Left lobe of liver (tissue), 2 donors: ENCODE measurements at regions not wholly inside any gene's neighbourhood (a gene's known extent, or its start where the extent isn't known, plus 50 kb on each side); places are given as distances from the start of the nearest gene placed in this dataset.
"Not testable (repeated sequence)": the region's sequence is repeated elsewhere in the genome, so short reads cannot be mapped to it uniquely, and the experiment has no call there.

ENCODE experiments used
- ATAC-seq: fragments of 200-7000 bp; cut with Tn5 transposase; one replicate; pipeline ENCODE4 v1.9.1; 2020; ENCODE audit warnings: mild to moderate bottlenecking, moderate library complexity
- DNase-seq: peaks from one replicate; pipeline ENCODE4 v3.0.0-alpha.2; 2020; ENCODE audit warnings: low spot score
- donor health status: DM: no; HTN: no; CAD: no; lungs with moderate emphysema.
- donor health status: DM: no; HTN: yes; CAD: no.

DNA sequence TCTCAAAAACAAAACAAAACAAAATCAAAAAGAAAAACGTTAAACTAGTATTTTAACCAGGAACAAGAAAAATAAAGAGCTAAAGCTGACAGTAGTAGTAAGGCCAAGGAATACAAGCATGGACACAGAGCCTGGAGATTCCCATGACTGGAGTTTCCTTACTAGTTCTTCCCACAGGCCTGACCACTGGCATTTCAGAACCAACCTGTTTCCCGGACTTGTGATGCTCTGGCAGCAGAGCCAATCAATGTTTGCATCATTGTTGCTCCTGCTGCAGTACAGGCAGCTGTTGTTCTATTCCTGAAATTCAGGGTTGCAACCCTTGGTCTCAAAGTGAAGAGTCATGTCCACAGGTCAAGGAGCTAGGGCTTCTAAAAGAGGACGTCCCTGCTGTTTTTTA is 111.3 kb upstream of the WARS2 start:
- ATAC-seq (no peak), DNase-seq (no peak)

DNA sequence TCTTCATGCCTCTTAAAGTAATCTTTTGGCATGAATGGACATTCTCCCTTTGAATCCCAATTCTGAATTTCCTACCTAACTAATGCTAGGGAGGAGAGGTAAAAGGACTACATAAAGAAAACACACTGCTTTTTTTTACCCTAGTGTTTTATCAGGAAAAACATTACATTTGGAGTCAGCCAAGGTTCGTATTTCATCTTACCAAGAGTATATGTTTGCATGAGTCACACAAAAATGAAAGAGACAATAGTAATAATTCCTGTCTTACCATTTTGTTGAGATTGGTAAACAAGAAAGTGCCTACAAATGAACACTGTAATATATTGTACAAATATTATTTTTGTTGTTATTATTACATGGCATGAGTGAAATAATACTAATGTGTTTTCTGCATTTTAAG is 112.9 kb upstream of the WARS2 start:
- ATAC-seq, result no peak
- no peak for DNase-seq

- ATAC-seq (peak; percentile 83), DNase-seq (no peak)
Measured at GRCh38 chr1:119254067-119254720, 113.7 kb upstream of the WARS2 start.

GRCh38 chr1:119256089-119256488 is 112.5 kb upstream of the HAO2 start:
- not testable (repeated sequence) for DNase-seq, ATAC-seq

DNA sequence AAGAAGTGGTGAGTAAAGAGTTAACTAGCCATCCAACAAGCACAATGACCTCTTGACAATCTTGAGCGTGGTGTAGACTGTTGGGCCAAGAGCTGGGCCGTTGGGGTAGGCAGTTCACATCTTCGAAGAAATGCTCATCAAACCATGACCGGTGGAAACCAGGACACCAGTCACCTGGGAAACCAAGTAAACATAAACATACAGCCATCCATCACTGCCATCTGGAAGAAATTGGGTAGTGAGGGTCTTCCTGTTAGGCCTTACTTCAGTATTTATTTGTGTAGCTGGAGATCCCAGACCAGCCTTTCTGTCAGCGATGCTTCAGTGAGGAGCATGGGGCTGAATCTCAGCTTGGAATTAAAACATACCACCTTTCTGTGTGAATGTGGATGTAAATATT is 108.1 kb upstream of the HAO2 start:
- DNase-seq (no peak), ATAC-seq (no peak)

- ATAC-seq, result peak; percentile 57
Measured at GRCh38 chr1:119266386-119266785, 102.2 kb upstream of the HAO2 start.

GRCh38 chr1:119266858-119267257 is 101.7 kb upstream of the HAO2 start:
- DNase-seq, result no peak
- ATAC-seq, result no peak

More at GRCh38 chr1:119266386-119266785, 102.2 kb upstream of the HAO2 start:
- no peak for DNase-seq

DNA sequence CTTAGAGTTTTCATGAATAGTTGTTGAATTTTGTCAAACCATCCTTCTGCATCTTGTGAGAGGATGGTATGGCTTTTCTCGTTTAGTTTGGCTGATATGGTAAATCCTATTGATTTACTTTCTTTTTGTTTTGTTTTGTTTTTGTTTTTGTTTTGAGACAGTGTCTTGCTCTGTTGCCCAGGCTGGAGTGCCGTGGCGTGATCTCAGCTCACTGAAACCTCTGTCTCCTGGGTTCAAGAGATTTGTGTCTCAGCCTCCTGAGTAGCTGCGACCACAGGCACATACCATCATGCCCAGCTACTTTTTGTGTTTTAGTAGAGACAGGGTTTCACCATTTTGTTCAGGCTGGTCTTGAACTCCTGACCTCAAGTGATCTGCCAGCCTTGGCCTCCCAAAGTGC is 101.3 kb upstream of the HAO2 start:
- ATAC-seq, DNase-seq: not testable (repeated sequence)

DNA sequence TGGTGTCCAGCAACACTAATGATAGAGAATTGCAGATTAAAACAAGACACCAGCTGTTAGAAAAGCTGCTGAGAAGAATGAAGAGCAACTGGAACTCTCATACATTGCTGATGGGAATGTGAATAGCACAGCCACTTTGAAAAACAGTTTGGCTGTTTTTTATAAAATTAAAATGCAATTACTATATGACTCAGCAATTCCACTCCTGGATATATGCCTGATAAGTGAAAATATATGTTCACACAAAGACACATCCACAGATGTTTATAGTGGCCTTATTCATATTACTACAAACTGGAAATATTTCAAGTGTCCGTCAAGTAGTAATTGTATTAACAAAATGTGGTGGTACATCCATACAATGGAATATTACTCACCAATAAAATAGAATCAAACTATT is 99.7 kb upstream of the HAO2 start:
- DNase-seq (no peak), ATAC-seq (no peak)

DNA sequence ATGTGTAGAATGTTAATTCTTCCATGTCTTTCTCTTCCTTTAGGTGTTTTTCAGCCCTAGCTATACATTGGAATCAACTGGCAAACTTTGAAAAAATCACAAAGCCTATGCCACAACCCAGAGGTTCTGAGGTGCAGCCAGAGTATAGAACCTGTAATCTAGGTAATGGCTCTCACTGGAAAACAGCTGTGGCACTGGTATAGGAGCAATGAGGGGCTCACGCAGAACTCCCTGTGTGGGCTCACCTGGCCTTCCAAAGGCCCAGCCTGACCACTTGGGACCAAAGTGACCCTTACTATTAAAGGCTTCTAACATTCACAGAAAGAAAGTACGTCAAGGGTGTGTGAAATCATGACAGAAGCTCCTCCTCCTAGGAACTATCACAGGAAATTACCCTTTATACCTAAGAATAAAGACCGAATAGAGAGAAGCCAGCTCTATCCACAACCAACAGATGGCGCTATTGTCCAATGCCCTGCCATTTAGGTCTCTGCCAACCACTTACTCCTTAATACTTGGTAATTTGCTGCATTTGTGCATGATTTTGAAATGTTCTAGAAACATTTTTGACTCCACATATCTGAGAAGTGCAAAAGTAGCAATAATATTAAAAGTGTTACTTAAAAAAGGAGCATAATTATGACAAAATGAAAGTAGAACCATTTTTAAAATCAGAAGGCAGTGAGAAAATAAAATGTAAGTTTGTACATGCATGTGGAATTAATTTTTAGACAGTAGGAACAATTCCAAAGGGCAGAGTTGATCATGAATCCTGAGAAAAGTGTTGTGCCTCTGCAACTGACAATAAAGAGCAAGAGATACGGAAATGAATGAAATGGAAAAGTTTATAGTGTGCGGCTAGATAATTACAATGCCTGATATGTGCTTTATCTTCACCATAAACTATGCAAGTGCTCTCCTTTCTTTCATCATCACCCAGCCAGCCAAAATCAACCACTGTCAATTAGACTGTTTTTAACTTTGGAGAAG is 93.1 kb upstream of the HAO2 start:
- ATAC-seq, result peak; percentile 91
- DNase-seq, result peak; percentile 52

- ATAC-seq (peak; percentile 43), DNase-seq (no peak)
Measured at GRCh38 chr1:119276558-119276957, 92.0 kb upstream of the HAO2 start.

- ATAC-seq (peak; percentile 27), DNase-seq (no peak)
Measured at GRCh38 chr1:119279456-119280381, 88.9 kb upstream of the HAO2 start.

- no peak for DNase-seq
- no peak for ATAC-seq
Measured at GRCh38 chr1:119285482-119285881, 83.1 kb upstream of the HAO2 start.

DNA sequence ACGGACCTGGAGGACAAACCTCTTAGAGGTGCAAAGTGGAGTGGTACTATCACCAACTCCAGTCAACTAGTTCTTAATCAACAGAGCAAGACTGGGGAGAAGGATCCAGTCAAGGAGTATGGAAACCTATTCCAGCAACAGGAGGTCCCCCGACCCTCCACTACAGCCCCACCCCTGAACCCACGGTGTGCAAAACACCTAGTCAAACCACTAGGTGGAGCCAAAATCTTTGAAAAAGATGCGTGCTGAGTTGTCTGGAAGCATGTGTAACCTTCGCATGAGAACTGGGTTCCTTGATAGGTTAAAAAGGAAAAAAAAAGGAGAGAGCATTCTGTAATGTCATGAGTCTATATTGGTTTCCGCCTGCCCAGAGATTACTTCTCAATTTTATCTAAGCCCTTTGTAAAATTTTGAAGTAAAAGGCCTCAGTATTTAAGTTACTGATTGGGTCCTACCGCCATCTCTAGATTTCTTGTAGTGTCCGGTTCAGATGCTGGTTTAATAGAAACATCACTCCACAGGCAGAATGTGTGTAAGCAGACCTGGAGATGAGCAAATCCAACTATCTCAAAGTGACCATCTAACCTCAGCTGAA is 81.9 kb upstream of the HAO2 start:
- DNase-seq (no peak), ATAC-seq (peak; percentile 86)

- no peak for DNase-seq
- no peak for ATAC-seq
Measured at GRCh38 chr1:119288751-119289150, 79.8 kb upstream of the HAO2 start.

- DNase-seq (no peak), ATAC-seq (no peak)
Measured at GRCh38 chr1:119290297-119290696, 78.3 kb upstream of the HAO2 start.

GRCh38 chr1:119291611-119292206 is 76.9 kb upstream of the HAO2 start:
- ATAC-seq, result no peak
- DNase-seq, result no peak

- no peak for ATAC-seq
Measured at GRCh38 chr1:119293797-119294196, 74.8 kb upstream of the HAO2 start.

DNA sequence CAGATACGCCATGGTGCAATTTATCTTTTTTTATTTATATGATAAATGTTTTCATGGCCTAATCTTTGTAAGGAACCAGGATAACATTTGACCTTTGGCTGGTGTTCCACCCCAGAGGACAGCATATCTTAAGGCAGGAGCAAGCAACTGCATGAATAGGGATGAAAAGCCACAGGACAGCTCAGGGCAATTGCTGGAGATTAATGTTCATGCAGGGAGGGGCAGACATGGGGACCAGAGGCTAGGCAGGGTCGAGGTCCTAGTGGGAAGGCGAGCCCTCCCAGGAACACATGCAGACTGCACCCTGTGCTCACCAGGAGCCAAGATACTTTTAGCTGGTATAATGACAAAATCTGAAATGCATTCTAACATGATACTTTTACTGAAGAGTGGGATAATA is 74.4 kb upstream of the HAO2 start:
- DNase-seq, result no peak
- no peak for ATAC-seq

More at GRCh38 chr1:119293797-119294196, 74.8 kb upstream of the HAO2 start:
- DNase-seq, result no peak

- DNase-seq, result no peak
Measured at GRCh38 chr1:119294722-119295121, 73.9 kb upstream of the HAO2 start.

More at GRCh38 chr1:119294722-119295121, 73.9 kb upstream of the HAO2 start:
- no peak for ATAC-seq
